Superior temporal gyrus (tissue), 1 donor: ENCODE measurements at regions not wholly inside any gene's neighbourhood (a gene's known extent, or its start where the extent isn't known, plus 50 kb on each side); places are given as distances from the start of the nearest gene placed in this dataset.
"Not testable (repeated sequence)": the region's sequence is repeated elsewhere in the genome, so short reads cannot be mapped to it uniquely, and the experiment has no call there.

Source experiments
- DNase-seq: peaks from one replicate; pipeline ENCODE4 v3.0.0-alpha.2; 2016; ENCODE audit errors: extremely low spot score

DNA sequence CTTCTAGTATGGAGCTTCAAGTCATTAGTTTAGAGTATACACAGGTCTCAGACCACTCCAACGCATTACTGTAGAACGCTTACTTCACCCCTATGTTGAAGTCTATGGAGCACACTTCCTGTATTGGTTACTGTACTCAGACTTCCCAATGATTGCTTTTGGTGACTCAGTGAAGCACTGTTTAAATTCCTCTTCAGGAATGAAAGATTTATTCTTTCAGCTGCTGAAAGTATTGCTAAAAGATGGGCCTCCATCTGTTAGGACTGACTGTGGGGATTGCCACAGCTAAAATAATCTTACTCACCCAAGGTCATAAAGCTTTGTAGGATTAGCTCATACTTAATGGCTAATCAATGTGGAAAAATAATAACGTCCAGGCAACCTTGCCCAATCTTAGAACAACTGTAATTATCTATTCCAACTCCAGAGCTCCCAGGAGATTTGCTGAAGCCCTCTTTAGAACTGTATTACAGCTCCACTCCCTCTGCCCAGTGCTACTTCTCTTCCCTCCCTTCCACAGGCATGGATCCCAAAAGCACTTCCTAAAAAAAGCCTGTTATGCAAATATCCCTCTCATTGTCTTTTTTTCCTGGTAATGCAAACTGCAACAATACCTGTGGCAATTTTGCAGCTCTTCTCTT, 281.9 kb upstream of the HS3ST1 start:
- no peak for DNase-seq

- no peak for DNase-seq
Observed at GRCh38 chr4:11704186-11704830, 275.6 kb upstream of the HS3ST1 start.

- no peak for DNase-seq
Observed at GRCh38 chr4:11702886-11703557, 274.3 kb upstream of the HS3ST1 start.

DNA sequence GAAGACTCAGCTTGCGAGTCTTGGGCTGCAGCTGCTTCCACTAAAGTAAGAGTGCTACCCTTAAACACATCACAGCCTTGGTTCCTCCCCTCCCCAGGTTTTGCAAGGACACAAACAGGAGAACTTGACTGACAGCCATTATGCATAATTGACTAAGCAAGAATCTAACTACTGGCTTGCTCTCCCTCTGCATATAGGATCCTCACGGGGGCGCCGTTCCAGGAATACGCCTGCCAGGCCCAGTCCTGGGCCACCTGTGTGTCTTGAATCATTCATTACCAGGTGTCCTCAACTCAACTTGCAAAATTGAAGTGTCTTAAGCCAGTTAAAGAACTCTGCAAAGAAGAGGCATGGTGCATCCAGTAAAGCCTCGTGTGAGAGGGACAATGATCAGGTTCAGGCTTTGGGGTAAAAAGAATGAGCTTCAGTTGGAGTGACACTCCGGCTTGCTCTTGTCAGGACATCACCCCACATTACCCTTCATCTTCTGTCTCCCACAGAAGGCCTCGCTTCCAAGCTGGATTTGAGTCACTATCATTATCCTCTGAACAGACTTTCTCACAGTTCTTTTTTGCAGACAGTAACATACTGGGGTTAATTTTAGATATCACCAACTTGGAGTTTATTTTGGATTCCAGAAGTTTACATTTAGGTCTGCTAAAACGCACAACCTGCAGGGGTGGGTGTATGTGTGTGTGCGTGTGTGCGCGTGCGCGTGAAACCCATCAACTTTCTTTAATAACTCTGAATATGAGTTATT, 273.5 kb upstream of the HS3ST1 start:
- DNase-seq, result peak; percentile 29

- DNase-seq, result no peak
Observed at GRCh38 chr4:11700751-11701226, 272.1 kb upstream of the HS3ST1 start.

- DNase-seq, result no peak
Observed at GRCh38 chr4:11698846-11699590, 270.3 kb upstream of the HS3ST1 start.

- no peak for DNase-seq
Observed at GRCh38 chr4:11698033-11698432, 269.3 kb upstream of the HS3ST1 start.

- DNase-seq, result no peak
Observed at GRCh38 chr4:11693693-11694092, 265.0 kb upstream of the HS3ST1 start.

- no peak for DNase-seq
Observed at GRCh38 chr4:11691236-11691635, 262.5 kb upstream of the HS3ST1 start.

DNA sequence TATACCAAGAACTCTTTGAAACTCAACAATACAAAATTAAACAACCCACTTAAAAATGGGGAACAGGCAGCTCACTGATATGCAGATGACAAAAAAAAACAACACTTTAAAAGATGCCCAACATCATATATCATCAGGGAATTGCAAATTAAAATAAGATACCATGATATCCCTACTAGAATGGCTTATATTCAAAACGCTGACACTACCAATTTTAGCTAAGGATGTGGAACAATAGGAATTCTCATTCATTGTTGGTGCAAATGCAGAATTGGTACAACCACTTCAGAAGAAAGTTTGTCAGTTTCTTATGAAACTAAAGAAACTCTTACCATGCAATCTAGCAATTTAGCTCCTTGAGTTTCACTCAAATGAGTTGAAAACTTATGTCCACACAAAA, 259.0 kb upstream of the HS3ST1 start:
- DNase-seq, result no peak

- no peak for DNase-seq
Observed at GRCh38 chr4:11685481-11685880, 256.8 kb upstream of the HS3ST1 start.

DNA sequence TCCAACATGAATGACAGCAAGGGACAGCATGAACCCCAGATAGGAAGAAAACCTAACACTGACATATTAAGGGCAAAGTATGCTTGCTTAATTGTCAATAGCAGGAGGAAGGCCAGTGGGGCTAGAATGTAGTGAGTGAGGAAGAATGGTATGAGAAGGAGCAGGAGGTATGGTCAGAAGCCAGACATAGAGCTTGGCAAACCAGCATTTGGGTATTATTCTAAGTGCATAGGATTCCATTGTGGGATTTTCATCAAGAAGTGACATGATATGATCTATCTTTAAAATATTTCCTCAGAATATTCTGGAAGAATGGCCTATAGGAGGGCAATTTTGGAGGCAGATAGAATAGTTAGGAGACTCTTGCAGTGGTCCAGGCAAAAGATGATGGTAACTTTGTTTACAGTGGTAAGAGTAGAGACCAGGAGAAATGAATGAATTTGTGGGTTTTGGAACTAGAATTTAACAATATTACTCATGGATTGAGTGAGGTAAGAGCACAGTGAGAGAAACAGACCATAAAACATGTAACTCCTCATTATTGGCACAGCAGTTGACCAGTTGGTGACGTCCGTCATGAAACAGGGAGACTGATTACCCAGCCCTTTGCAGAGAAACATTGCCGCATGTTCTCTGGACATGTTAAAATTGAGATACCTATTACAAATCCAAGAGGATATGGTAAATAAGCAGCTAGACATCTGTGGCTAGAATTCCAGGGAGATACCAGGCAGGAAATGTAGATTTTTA, 246.5 kb upstream of the HS3ST1 start:
- DNase-seq, result no peak

- DNase-seq, result no peak
Observed at GRCh38 chr4:11670304-11670703, 241.6 kb upstream of the HS3ST1 start.

GRCh38 chr4:11669156-11669555, 240.5 kb upstream of the HS3ST1 start:
- DNase-seq, result no peak

- no peak for DNase-seq
Observed at GRCh38 chr4:11663114-11663513, 234.4 kb upstream of the HS3ST1 start.

DNA sequence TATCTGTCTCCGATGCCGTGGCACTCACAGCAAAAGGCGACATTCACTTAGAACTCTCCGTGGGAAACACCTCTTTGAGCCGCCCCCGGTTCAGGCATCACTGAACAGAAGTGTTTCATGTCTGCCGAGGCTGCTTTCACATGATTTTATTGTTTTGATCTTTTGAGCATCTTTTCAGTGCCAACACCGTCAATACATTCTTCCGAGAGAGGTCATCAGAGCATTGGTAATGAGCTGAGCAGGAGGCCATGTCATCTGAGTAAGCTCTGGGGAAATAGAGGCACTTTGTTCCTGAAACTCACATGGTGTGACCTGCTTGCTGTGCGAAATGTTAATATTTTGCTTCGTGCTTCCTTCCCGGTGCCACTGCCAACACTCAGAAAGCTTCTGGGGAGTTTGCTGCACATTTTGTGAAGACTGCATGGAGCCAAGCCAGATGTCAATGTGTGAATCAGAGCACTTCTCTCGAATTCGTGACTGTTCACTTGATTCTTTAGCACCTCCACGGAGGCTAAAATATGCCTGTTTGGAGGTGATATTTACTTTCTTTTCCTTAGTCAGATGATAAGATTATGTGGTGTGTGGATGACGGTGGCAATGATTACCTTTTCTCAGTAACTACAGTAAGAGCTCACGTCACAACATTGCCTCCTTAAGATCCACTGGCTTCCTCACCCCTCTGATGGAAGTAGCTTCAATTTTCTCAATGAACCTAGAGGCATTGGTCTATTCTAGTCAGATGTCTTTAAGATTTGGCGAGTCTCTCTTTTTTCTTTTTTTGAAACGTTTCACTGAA, 222.3 kb upstream of the HS3ST1 start:
- DNase-seq, result peak; percentile 64

- DNase-seq, result no peak
Observed at GRCh38 chr4:11647433-11647832, 218.7 kb upstream of the HS3ST1 start.

GRCh38 chr4:11643081-11643480, 214.4 kb upstream of the HS3ST1 start:
- DNase-seq, result not testable (repeated sequence)

DNA sequence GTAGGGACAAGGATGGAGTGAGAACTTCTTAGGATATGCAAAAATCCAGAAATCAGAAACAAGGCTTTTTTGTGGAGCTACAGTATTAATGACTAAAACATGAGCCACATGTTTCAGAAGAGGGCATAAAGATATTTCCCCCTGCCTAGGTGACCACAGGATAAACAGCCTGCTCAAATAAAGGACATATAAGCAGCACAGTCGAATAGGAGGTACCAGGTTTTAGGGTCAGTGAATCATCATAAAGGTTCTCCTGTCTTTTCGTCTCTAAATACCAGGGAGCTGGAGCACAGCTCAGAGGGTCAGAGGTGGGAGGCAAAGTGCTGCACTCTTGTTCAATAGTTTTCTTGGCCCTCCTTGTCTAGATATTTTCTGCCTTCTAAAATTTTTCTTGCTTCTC, 211.9 kb upstream of the HS3ST1 start:
- DNase-seq, result no peak

GRCh38 chr4:11636551-11636950, 207.9 kb upstream of the HS3ST1 start:
- no peak for DNase-seq
